NB4 (cell line): ENCODE measurements at regions not wholly inside any gene's neighbourhood (a gene's known extent, or its start where the extent isn't known, plus 50 kb on each side); places are given as distances from the start of the nearest gene placed in this dataset.

ENCODE experiments used
- CTCF ChIP-seq: IDR thresholded peaks from one replicate; pipeline ENCODE4 v1.5.1; 2012; ENCODE audit warnings: low read depth, low read length
- POLR2A ChIP-seq: IDR thresholded peaks from 2 replicates; pipeline ENCODE4 v1.6.1; 2011; ENCODE audit warnings: mild to moderate bottlenecking; ENCODE audit not compliant: insufficient read length; ENCODE audit errors: extremely low read depth

GRCh38 chr6:153735761-153736160 lies 303.3 kb upstream of the OPRM1 start:
- TF ChIP-seq CTCF (no peak), POLR2A (no peak)
